ENCODE measurements at regions not wholly inside any gene's neighbourhood (a gene's known extent, or its start where the extent isn't known, plus 50 kb on each side); places are given as distances from the start of the nearest gene placed in this dataset.

- Histone ChIP-seq H3K4me3 (ENCODE audit: low read depth in 1 of 2, low read length in 2 of 2) (no peak overlapping the region), H3K9me3 (ENCODE audit: low read length) (no peaks in the 10 kb centered on the region), H3K9ac (ENCODE audit: low read length) (no peak overlapping the region), H3K4me1 (ENCODE audit: insufficient read depth, low read length) (no peaks in the 10 kb centered on the region), H3K27me3 (ENCODE audit: control insufficient read depth in 1 of 2, insufficient read depth in 2 of 2, low read length in 2 of 2) (no peaks in the 10 kb centered on the region), H3K36me3 (ENCODE audit: insufficient read depth, low read length) (no peaks in the 10 kb centered on the region), H3K27ac (ENCODE audit: low read depth, low read length) (no peak overlapping the region)
These were observed 59.6 kb upstream of the G2E3 start for GRCh38 chr14:30499358-30499757.

- no peaks in the 10 kb centered on the region for H3K9me3 ChIP-seq (ENCODE audit: low read length)
- no peak overlapping the region for H3K4me3 ChIP-seq (ENCODE audit: low read depth in 1 of 2, low read length in 2 of 2)
- no peak overlapping the region for H3K9ac ChIP-seq (ENCODE audit: low read length)
- no peaks in the 10 kb centered on the region for H3K27me3 ChIP-seq (ENCODE audit: control insufficient read depth in 1 of 2, insufficient read depth in 2 of 2, low read length in 2 of 2)
- no peaks in the 10 kb centered on the region for H3K4me1 ChIP-seq (ENCODE audit: insufficient read depth, low read length)
- H3K27ac ChIP-seq (ENCODE audit: low read depth, low read length): no peak overlapping the region
- no peaks in the 10 kb centered on the region for H3K36me3 ChIP-seq (ENCODE audit: insufficient read depth, low read length)
These were observed 58.7 kb upstream of the G2E3 start for GRCh38 chr14:30500222-30500621.

GRCh38 chr14:30507209-30507608, 51.7 kb upstream of the G2E3 start:
- Histone ChIP-seq H3K9ac (ENCODE audit: low read length) (no peak overlapping the region), H3K9me3 (ENCODE audit: low read length) (no peaks in the 10 kb centered on the region), H3K27me3 (ENCODE audit: control insufficient read depth in 1 of 2, insufficient read depth in 2 of 2, low read length in 2 of 2) (no peaks in the 10 kb centered on the region), H3K4me3 (ENCODE audit: low read depth in 1 of 2, low read length in 2 of 2) (no peak overlapping the region), H3K36me3 (ENCODE audit: insufficient read depth, low read length) (no peaks in the 10 kb centered on the region), H3K27ac (ENCODE audit: low read depth, low read length) (no peak overlapping the region), H3K4me1 (ENCODE audit: insufficient read depth, low read length) (no peaks in the 10 kb centered on the region)

Data from muscle layer of colon (tissue), 2 donors.